HUES48 (cell line): ENCODE measurements at regions not wholly inside any gene's neighbourhood (a gene's known extent, or its start where the extent isn't known, plus 50 kb on each side); places are given as distances from the start of the nearest gene placed in this dataset.
"Not testable (repeated sequence)": the region's sequence is repeated elsewhere in the genome, so short reads cannot be mapped to it uniquely, and the experiment has no call there.

Source experiments
- H3K27ac ChIP-seq: one replicate; pipeline ENCODE4 v1.7.0; 2013; ENCODE audit warnings: low read depth, low read length, inconsistent platforms
- H3K27me3 ChIP-seq: 2 replicates; pipeline ENCODE4 v1.6.1; 2013; ENCODE audit warnings: mild to moderate bottlenecking, low read length; ENCODE audit not compliant: control insufficient read depth, insufficient read depth
- H3K36me3 ChIP-seq: 2 replicates; pipeline ENCODE4 v1.6.1; 2013; ENCODE audit warnings: low read length; ENCODE audit not compliant: control insufficient read depth, insufficient read depth
- H3K4me1 ChIP-seq: 2 replicates; pipeline ENCODE4 v1.6.1; 2013; ENCODE audit warnings: mild to moderate bottlenecking, low read length; ENCODE audit not compliant: control insufficient read depth, insufficient read depth
- H3K4me3 ChIP-seq: 2 replicates; pipeline ENCODE4 v1.5.1; 2013; ENCODE audit warnings: mild to moderate bottlenecking, low read depth, low read length
- H3K9ac ChIP-seq: 2 replicates; pipeline ENCODE4 v1.6.1; 2013; ENCODE audit warnings: mild to moderate bottlenecking, low read depth, low read length, moderate library complexity
- H3K9me3 ChIP-seq: 2 replicates; pipeline ENCODE4 v1.6.1; 2013; ENCODE audit warnings: low read length; ENCODE audit not compliant: control insufficient read depth, insufficient read depth

- Histone ChIP-seq H3K27me3 (no peaks in the 10 kb centered on the region), H3K4me3 (no peak overlapping the region), H3K9me3 (no peaks in the 10 kb centered on the region), H3K36me3 (no peaks in the 10 kb centered on the region), H3K27ac (no peak overlapping the region), H3K9ac (no peak overlapping the region), H3K4me1 (0 out of 2 replicates have a peak, but pooled peaks cover 5% of the 10 kb centered on the region)
Measured at GRCh38 chr2:163028807-163029206, 190.2 kb upstream of the KCNH7 start.

GRCh38 chr2:163026136-163026775 lies 187.7 kb upstream of the KCNH7 start:
- H3K9me3 ChIP-seq, H3K36me3 ChIP-seq, H3K4me1 ChIP-seq, H3K9ac ChIP-seq, H3K4me3 ChIP-seq, H3K27ac ChIP-seq, H3K27me3 ChIP-seq: not testable (repeated sequence)

- not testable (repeated sequence) for H3K9ac ChIP-seq, H3K9me3 ChIP-seq, H3K36me3 ChIP-seq, H3K27ac ChIP-seq, H3K4me1 ChIP-seq, H3K4me3 ChIP-seq, H3K27me3 ChIP-seq
Measured at GRCh38 chr2:163016882-163017281, 178.3 kb upstream of the KCNH7 start.

- H3K4me1 ChIP-seq: no peaks in the 10 kb centered on the region
- no peak overlapping the region for H3K9ac ChIP-seq
- no peaks in the 10 kb centered on the region for H3K27me3 ChIP-seq
- no peaks in the 10 kb centered on the region for H3K36me3 ChIP-seq
- H3K27ac ChIP-seq: no peak overlapping the region
- peaks cover 3% of the 10 kb centered on the region; the same call in 1 of the 2 replicates for H3K9me3 ChIP-seq
- no peak overlapping the region for H3K4me3 ChIP-seq
Measured at GRCh38 chr2:163011000-163011399, 172.4 kb upstream of the KCNH7 start.

- no peaks in the 10 kb centered on the region for H3K36me3 ChIP-seq
- H3K9ac ChIP-seq: no peak overlapping the region
- H3K27me3 ChIP-seq: no peaks in the 10 kb centered on the region
- no peaks in the 10 kb centered on the region for H3K4me1 ChIP-seq
- H3K4me3 ChIP-seq: no peak overlapping the region
- H3K27ac ChIP-seq: no peak overlapping the region
- H3K9me3 ChIP-seq: no peaks in the 10 kb centered on the region
Measured at GRCh38 chr2:163008642-163009041, 170.1 kb upstream of the KCNH7 start.

GRCh38 chr2:162994718-162995117 lies 156.2 kb upstream of the KCNH7 start:
- no peaks in the 10 kb centered on the region for H3K36me3 ChIP-seq
- no peaks in the 10 kb centered on the region for H3K4me1 ChIP-seq
- no peaks in the 10 kb centered on the region for H3K9me3 ChIP-seq
- H3K27ac ChIP-seq: no peak overlapping the region
- H3K9ac ChIP-seq: no peak overlapping the region
- H3K27me3 ChIP-seq: no peaks in the 10 kb centered on the region
- no peak overlapping the region for H3K4me3 ChIP-seq

GRCh38 chr2:162992828-162993227 lies 154.3 kb upstream of the KCNH7 start:
- H3K4me1 ChIP-seq: no peaks in the 10 kb centered on the region
- H3K27ac ChIP-seq: no peak overlapping the region
- no peaks in the 10 kb centered on the region for H3K9me3 ChIP-seq
- H3K4me3 ChIP-seq: no peak overlapping the region
- no peak overlapping the region for H3K9ac ChIP-seq
- no peaks in the 10 kb centered on the region for H3K27me3 ChIP-seq
- H3K36me3 ChIP-seq: no peaks in the 10 kb centered on the region

GRCh38 chr2:162989507-162989906 lies 150.9 kb upstream of the KCNH7 start:
- Histone ChIP-seq H3K36me3 (no peaks in the 10 kb centered on the region), H3K4me3 (no peak overlapping the region), H3K9ac (no peak overlapping the region), H3K4me1 (no peaks in the 10 kb centered on the region), H3K9me3 (no peaks in the 10 kb centered on the region), H3K27me3 (no peaks in the 10 kb centered on the region), H3K27ac (no peak overlapping the region)

- Histone ChIP-seq H3K27ac (no peak overlapping the region), H3K27me3 (no peaks in the 10 kb centered on the region), H3K9ac (no peak overlapping the region), H3K9me3 (no peaks in the 10 kb centered on the region), H3K4me1 (no peaks in the 10 kb centered on the region), H3K4me3 (no peak overlapping the region), H3K36me3 (no peaks in the 10 kb centered on the region)
Measured at GRCh38 chr2:162974771-162975170, 136.2 kb upstream of the KCNH7 start.

GRCh38 chr2:162972383-162972782 lies 133.8 kb upstream of the KCNH7 start:
- no peaks in the 10 kb centered on the region for H3K27me3 ChIP-seq
- no peak overlapping the region for H3K9ac ChIP-seq
- no peaks in the 10 kb centered on the region for H3K4me1 ChIP-seq
- no peaks in the 10 kb centered on the region for H3K36me3 ChIP-seq
- H3K4me3 ChIP-seq: no peak overlapping the region
- H3K9me3 ChIP-seq: no peaks in the 10 kb centered on the region
- no peak overlapping the region for H3K27ac ChIP-seq

GRCh38 chr2:162968306-162968705 lies 129.7 kb upstream of the KCNH7 start:
- H3K9me3 ChIP-seq: no peaks in the 10 kb centered on the region
- H3K9ac ChIP-seq: no peak overlapping the region
- no peak overlapping the region for H3K27ac ChIP-seq
- no peaks in the 10 kb centered on the region for H3K36me3 ChIP-seq
- H3K4me3 ChIP-seq: no peak overlapping the region
- H3K27me3 ChIP-seq: no peaks in the 10 kb centered on the region
- H3K4me1 ChIP-seq: no peaks in the 10 kb centered on the region

GRCh38 chr2:162967811-162968210 lies 129.2 kb upstream of the KCNH7 start:
- H3K9me3 ChIP-seq: no peaks in the 10 kb centered on the region
- H3K4me3 ChIP-seq: no peak overlapping the region
- no peaks in the 10 kb centered on the region for H3K27me3 ChIP-seq
- no peaks in the 10 kb centered on the region for H3K4me1 ChIP-seq
- no peak overlapping the region for H3K9ac ChIP-seq
- H3K27ac ChIP-seq: no peak overlapping the region
- no peaks in the 10 kb centered on the region for H3K36me3 ChIP-seq
